Caki2 (cell line): ENCODE measurements at regions not wholly inside any gene's neighbourhood (a gene's known extent, or its start where the extent isn't known, plus 50 kb on each side); places are given as distances from the start of the nearest gene placed in this dataset.

Experiments used
- DNase-seq: peaks from one replicate; pipeline ENCODE4 v3.0.0-alpha.2; 2015; ENCODE audit warnings: low read depth
- in situ Hi-C: cut with HindIII; loops from 2 replicates; pipeline ENCODE4 v1.10.0; 2016; ENCODE audit warnings: low sequenced_read_pairs, low pct_unique_long_range_greater_than_20kb, mixed read lengths

GRCh38 chr11:92692826-92693546, 276.5 kb upstream of the MTNR1B start:
- DNase-seq: no peak

DNA sequence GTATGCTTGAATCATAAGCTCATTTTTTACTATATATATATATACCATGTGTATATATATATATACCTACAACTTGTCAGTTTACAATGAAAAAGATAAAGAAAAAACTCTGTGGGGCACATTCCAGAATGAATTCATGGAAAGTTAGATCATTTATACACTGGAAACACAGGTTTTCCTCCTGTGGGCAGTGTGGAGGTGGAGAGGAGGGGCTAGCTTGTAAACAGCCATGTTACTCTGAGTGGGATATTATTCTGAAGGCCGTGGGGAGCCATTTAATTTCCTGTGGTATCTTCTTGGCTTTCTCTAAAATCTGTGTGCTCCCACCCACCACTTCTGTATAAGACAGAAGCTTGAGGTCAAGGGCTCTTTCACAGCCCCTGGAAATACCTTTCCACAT, 273.4 kb upstream of the MTNR1B start:
- DNase-seq: no peak
- in situ Hi-C loops: no loop called here

More at GRCh38 chr11:92692826-92693546, 276.5 kb upstream of the MTNR1B start:
- in situ Hi-C loops: no loop called here

GRCh38 chr11:92697461-92698312, 271.8 kb upstream of the MTNR1B start:
- in situ Hi-C loops: no loop called here
- DNase-seq: no peak

GRCh38 chr11:92698742-92699141, 270.7 kb upstream of the MTNR1B start:
- DNase-seq: no peak
- in situ Hi-C loops: no loop called here

DNA sequence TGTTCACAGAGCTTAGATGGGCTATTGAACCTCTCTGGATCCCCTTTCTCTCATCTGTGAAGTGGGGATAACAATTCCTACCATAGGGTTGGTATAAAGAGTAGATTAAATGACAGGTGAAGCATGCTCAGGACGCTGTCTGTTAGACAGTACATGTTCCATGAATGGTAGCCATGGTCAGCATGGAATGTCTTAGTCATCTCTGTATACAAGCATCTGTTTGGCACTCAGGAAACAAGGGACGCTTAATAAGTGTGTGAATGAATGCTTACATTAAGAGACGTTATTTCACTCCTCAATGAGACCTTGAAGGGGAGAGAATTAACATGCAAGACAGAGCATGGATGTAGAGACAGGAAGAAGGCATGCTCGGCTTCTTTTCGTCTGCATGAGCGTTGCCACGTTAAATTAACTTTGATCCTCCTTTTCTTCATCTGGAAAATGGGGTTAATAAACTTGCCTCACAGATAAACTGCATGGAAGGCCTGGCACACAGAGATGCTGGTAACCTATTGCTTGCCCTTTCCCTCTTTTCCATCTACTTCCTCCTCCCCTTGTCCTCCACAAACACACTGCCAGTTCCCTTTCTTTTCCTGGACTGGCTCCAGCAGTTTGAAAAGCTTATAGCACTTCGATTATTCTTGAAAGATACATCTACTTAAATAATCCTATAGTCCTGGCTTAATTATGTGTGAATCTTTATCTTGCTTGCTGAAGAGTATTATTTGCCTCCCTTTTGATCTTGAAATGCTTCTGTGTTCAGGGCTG, 267.2 kb upstream of the MTNR1B start:
- in situ Hi-C loops: no loop called here
- no peak for DNase-seq

DNA sequence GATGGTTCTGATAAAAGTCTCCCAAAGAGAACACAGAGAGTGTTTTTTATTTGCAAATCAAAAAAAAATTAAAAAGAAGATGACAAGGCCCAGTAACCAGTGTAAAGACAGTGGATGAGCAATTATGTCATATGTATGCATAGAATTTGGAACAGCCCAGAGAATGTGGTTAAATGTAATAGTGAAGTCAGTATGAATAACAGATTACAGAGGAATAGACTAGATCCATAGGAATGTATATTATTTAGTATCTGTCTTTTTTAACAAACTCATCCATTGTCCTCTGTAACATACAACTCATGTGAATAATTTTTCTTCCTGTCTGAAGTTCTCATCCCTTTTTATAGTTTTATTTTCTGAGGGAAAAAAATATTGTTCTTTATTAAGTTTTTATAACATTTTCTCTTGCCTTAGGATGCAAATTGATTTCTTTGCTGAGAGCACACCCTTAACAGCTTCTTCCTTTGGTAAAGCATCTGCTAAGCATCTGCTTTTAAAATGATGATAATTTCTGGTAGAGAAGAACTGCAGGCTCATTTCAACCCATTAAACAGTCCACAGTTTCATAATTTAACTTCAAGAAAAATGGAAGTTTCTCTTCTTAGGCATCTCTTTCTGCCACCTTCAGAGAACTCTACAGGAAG, 266.5 kb upstream of the MTNR1B start:
- in situ Hi-C loops: no loop called here
- DNase-seq: no peak

DNA sequence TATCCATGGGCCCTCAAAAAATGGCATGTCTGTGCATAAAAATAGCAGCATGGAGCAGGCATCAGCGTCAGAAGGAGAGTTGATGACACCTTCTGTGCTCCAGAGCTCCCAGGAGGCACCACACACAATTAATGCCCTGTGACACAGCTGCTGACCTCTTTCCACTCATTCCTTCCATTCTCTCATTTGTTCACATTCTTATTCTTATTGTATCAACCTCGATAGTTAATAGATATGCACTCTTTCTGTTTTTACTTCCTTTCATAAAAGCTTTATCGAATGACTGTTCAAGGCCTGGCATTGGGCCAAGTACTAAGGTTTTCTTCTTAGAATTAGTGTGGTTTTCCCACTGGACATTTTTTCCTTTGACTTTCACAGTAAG, 266.0 kb upstream of the MTNR1B start:
- in situ Hi-C loops: no loop called here
- no peak for DNase-seq

DNA sequence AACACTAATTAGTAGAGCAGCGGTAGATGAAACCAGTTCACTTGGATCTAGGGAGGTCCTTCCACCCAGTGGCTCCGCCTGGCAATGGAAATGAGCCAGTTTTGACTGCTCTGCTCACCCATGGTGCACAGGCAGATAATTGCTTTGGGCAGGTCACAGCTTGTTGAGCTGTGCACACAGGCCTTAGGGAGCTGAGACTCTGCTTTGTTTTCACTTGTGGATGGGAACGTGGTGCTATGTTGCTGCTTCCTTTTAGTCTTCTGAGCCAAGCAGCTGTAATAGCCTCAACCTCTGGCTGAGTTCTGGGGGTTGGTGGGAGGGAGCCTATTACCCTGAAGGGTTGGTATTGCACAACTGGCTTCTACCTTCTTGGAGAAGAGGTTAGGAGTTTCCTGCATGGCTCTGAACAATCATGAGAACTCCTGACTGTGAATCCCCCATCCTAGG, 262.3 kb upstream of the MTNR1B start:
- in situ Hi-C loops: no loop called here
- peak; percentile 63 for DNase-seq

- DNase-seq: no peak
Measured at GRCh38 chr11:92707665-92708064, 261.8 kb upstream of the MTNR1B start.

DNA sequence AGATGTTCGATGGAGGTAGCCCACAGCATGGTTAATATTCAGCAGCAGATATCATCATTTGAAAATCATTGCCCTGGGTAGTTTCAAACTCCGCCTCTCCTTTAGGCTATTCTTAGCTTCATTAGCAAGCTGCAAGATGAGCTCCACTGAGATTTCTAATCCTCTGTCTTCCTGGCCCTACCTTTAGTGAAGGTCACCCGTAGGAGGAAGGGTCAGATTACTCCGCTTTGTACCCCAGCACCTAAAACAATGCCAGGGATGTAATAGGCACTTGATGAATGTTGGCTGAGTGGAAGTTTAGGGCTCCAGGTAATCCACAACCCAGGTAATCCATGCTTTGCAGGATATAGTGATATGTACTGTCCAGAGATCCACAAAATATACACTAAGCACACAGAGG, 260.1 kb upstream of the MTNR1B start:
- in situ Hi-C loops: no loop called here
- no peak for DNase-seq

More at GRCh38 chr11:92707665-92708064, 261.8 kb upstream of the MTNR1B start:
- in situ Hi-C loops: no loop called here

GRCh38 chr11:92711926-92712325, 257.5 kb upstream of the MTNR1B start:
- no peak for DNase-seq
- in situ Hi-C loops: no loop called here

GRCh38 chr11:92714111-92714510, 255.3 kb upstream of the MTNR1B start:
- in situ Hi-C loops: no loop called here
- DNase-seq: no peak

- no peak for DNase-seq
- in situ Hi-C loops: no loop called here
Measured at GRCh38 chr11:92717240-92717639, 252.2 kb upstream of the MTNR1B start.

GRCh38 chr11:92720385-92720784, 249.1 kb upstream of the MTNR1B start:
- no peak for DNase-seq
- in situ Hi-C loops: no loop called here

DNA sequence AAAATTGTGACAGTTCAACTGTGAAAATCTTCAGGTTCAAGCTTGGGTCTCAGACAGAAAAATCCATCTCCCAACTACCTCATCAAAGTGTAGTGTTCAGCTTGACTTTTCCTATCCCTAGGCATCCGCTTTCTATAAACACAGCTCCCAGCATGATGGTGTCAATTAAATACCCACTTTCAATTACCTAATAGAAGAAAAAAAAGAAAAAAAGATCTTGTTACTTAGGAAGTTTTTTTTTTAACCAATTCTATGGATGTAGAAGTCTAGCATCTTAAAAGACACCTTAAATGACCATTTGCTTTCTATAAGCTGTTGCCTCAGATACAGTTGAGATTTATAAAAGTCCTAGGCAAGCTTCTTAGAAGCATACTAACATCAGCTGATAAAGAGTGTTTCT, 244.1 kb upstream of the MTNR1B start:
- in situ Hi-C loops: no loop called here
- no peak for DNase-seq

DNA sequence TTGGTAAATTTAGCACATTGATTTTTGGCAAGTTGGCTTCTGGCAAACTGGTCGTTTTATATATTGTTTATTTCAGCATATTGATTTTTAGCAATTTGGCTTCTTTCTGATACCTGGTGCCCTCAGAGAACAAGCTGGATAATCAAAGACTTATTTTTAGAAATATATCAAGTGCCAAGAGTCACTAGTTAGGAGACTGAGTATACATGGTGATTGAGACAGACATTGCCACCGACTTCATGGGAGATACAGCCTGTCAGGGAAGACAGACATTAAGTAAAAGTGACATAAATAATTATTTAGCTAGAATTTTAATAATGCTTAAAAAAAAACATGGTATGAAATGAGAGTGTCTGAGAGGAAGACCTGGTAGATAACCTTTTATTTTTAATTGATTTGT, 242.3 kb upstream of the MTNR1B start:
- in situ Hi-C loops: no loop called here
- no peak for DNase-seq

GRCh38 chr11:92727769-92728168, 241.7 kb upstream of the MTNR1B start:
- DNase-seq: no peak
- in situ Hi-C loops: no loop called here

DNA sequence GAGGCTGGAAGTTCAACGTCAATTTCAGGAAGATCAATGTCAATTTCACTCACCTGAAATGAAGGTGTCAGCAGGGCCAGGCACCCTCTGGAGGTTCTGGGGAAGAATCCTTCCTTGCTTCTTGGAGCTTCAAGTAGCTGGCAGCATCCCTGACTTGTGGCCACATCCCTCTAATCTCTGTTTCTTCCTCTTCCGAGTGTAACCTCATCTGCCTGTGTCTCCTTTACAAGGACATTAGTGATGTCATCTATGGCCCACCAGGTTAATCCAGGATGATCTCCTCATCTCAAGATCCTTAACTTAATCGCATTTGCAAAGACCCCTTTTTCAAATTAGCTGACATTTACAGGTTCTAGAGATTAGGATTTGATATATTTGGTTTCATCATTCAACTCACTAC, 240.8 kb upstream of the MTNR1B start:
- in situ Hi-C loops: no loop called here
- no peak for DNase-seq
